OCI-LY1 (cell line): ENCODE measurements at regions not wholly inside any gene's neighbourhood (a gene's known extent, or its start where the extent isn't known, plus 50 kb on each side); places are given as distances from the start of the nearest gene placed in this dataset.
"Not testable (repeated sequence)": the region's sequence is repeated elsewhere in the genome, so short reads cannot be mapped to it uniquely, and the experiment has no call there.

Experiments
- H2AFZ ChIP-seq: fragments of 200-600 bp; sonication (generic), shearing (Covaris generic); 2 replicates; pipeline ENCODE4 v1.6.0; 2014; ENCODE audit warnings: antibody characterized with exemption, mild to moderate bottlenecking, low read length
- H3F3A ChIP-seq: fragments of 200-600 bp; sonication (generic), shearing (Covaris generic); 2 replicates; pipeline ENCODE4 v1.6.0; 2014; ENCODE audit warnings: mild to moderate bottlenecking, antibody characterized with exemption, low read length, moderate library complexity; ENCODE audit not compliant: insufficient read depth
- H3K27ac ChIP-seq: fragments of 200-600 bp; sonication (generic); 2 replicates; pipeline ENCODE4 v1.5.1; 2014; ENCODE audit warnings: low read length, mixed run types, mild to moderate bottlenecking, low read depth; ENCODE audit not compliant: poor library complexity, severe bottlenecking
- H3K27me3 ChIP-seq: fragments of 200-600 bp; sonication (generic); 2 replicates; pipeline ENCODE4 v1.6.0; 2014; ENCODE audit warnings: antibody characterized with exemption, mild to moderate bottlenecking, low read length, moderate library complexity; ENCODE audit not compliant: insufficient read depth
- H3K36me3 ChIP-seq: fragments of 200-600 bp; sonication (generic); 2 replicates; pipeline ENCODE4 v1.6.1; 2014; ENCODE audit warnings: mild to moderate bottlenecking, antibody characterized with exemption, low read length, moderate library complexity, mixed read lengths; ENCODE audit not compliant: insufficient read depth
- H3K4me1 ChIP-seq: fragments of 200-600 bp; sonication (generic); 2 replicates; pipeline ENCODE4 v1.5.1; 2014; ENCODE audit warnings: mild to moderate bottlenecking, low read length, moderate library complexity; ENCODE audit not compliant: insufficient read depth, severe bottlenecking
- H3K4me2 ChIP-seq: fragments of 200-600 bp; sonication (generic), shearing (Covaris generic); 2 replicates; pipeline ENCODE4 v1.6.1; 2014; ENCODE audit warnings: low read length
- H3K4me3 ChIP-seq: fragments of 200-600 bp; sonication (generic); 2 replicates; pipeline ENCODE4 v1.5.1; 2014; ENCODE audit warnings: low read length, low read depth, mild to moderate bottlenecking, mixed read lengths; ENCODE audit not compliant: poor library complexity, severe bottlenecking
- H3K79me2 ChIP-seq: fragments of 200-600 bp; shearing (Covaris generic); 2 replicates; pipeline ENCODE4 v1.6.1; 2016; ENCODE audit warnings: mixed run types, low read length, mixed read lengths; ENCODE audit not compliant: insufficient read depth
- H3K9ac ChIP-seq: fragments of 200-600 bp; sonication (generic), shearing (Covaris generic); 2 replicates; pipeline ENCODE4 v1.6.1; 2014; ENCODE audit warnings: mild to moderate bottlenecking, low read length, mixed read lengths
- H3K9me2 ChIP-seq: fragments of 200-600 bp; sonication (generic), shearing (Covaris generic); 2 replicates; pipeline ENCODE4 v1.6.1; 2014; ENCODE audit warnings: low read depth, mild to moderate bottlenecking, low read length, mixed read lengths
- H3K9me3 ChIP-seq: fragments of 200-600 bp; shearing (Covaris generic); 2 replicates; pipeline ENCODE4 v1.6.1; 2014; ENCODE audit warnings: low read length, mixed read lengths
- H4K20me1 ChIP-seq: fragments of 200-600 bp; sonication (generic), shearing (Covaris generic); 2 replicates; pipeline ENCODE4 v1.6.0; 2016; ENCODE audit warnings: mild to moderate bottlenecking, low read length; ENCODE audit not compliant: insufficient read depth
- EZH2 ChIP-seq: fragments of 200-600 bp; sonication (generic), shearing (Covaris generic); IDR thresholded peaks from 2 replicates; pipeline ENCODE4 v1.8.0; 2017; ENCODE audit warnings: borderline replicate concordance, mixed run types, mild to moderate bottlenecking, antibody characterized with exemption, low read length, moderate library complexity, mixed read lengths
- TF ChIP-seq, protein P1 (sequence below): fragments of 200-600 bp; sonication (generic), shearing (Covaris generic); IDR thresholded peaks from 2 replicates; pipeline ENCODE4 v1.5.1; 2017; ENCODE audit warnings: mild to moderate bottlenecking, antibody characterized with exemption, low read length, moderate library complexity, mixed read lengths

- Histone ChIP-seq H3K9ac (no peak overlapping the region), H3K36me3 (no peaks in the 10 kb centered on the region), H3K9me3 (no peaks in the 10 kb centered on the region), H3K4me1 (no peaks in the 10 kb centered on the region), H3K27me3 (no peaks in the 10 kb centered on the region), H4K20me1 (no peaks in the 10 kb centered on the region), H3K9me2 (no peaks in the 10 kb centered on the region), H2AFZ (no peak overlapping the region), H3K79me2 (no peaks in the 10 kb centered on the region), H3K4me3 (no peak overlapping the region), H3K4me2 (no peak overlapping the region), H3F3A (no peaks in the 10 kb centered on the region), H3K27ac (no peak overlapping the region)
- TF ChIP-seq EZH2 = no peak
- TF ChIP-seq, protein P1, sequence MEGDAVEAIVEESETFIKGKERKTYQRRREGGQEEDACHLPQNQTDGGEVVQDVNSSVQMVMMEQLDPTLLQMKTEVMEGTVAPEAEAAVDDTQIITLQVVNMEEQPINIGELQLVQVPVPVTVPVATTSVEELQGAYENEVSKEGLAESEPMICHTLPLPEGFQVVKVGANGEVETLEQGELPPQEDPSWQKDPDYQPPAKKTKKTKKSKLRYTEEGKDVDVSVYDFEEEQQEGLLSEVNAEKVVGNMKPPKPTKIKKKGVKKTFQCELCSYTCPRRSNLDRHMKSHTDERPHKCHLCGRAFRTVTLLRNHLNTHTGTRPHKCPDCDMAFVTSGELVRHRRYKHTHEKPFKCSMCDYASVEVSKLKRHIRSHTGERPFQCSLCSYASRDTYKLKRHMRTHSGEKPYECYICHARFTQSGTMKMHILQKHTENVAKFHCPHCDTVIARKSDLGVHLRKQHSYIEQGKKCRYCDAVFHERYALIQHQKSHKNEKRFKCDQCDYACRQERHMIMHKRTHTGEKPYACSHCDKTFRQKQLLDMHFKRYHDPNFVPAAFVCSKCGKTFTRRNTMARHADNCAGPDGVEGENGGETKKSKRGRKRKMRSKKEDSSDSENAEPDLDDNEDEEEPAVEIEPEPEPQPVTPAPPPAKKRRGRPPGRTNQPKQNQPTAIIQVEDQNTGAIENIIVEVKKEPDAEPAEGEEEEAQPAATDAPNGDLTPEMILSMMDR = no peak
These were observed 635.0 kb downstream of the QKI start for GRCh38 chr6:164049517-164049988.

DNA sequence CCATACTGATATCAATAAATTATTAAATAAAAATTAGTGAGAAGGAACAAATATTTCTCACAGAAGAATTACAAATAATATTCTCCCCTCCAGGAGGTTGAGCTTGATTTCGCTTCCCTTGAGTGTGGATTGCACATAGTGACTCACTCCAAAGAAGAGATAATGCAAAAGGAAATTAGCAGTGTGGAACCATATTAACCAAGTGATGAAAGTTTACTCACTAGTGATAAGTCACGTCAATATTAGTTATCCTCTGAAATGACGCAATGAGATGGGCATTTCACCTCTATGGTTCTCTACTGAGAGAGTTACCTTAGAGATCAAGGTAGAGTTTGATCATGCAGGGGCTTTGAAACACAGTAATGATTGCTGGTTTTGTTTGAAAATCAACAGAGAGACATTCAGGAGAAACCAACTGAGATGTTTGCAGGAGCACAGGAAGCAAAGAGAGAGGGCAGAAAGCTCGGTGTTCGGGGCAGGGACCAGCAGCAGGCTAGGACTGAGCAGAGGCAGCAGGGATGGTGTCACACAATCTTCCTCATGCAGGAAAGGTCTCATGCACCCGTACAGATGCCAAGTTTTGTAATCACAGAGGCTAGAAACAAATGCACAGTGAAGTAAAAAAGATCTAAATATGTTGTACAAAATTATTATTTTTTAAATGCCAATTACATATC lies 634.5 kb downstream of the QKI start:
- Histone ChIP-seq H3K36me3 (no peaks in the 10 kb centered on the region), H3K4me1 (no peaks in the 10 kb centered on the region), H3F3A (no peaks in the 10 kb centered on the region), H3K79me2 (no peaks in the 10 kb centered on the region), H3K9me2 (no peaks in the 10 kb centered on the region), H4K20me1 (no peaks in the 10 kb centered on the region), H3K9me3 (no peaks in the 10 kb centered on the region), H2AFZ (no peak overlapping the region), H3K4me3 (no peak overlapping the region), H3K9ac (no peak overlapping the region), H3K4me2 (no peak overlapping the region), H3K27ac (no peak overlapping the region), H3K27me3 (no peaks in the 10 kb centered on the region)
- TF ChIP-seq, protein P1 = no peak
- TF ChIP-seq EZH2 = no peak

- Histone ChIP-seq H4K20me1 (no peaks in the 10 kb centered on the region), H3K27ac (no peak overlapping the region), H3K4me3 (no peak overlapping the region)
These were observed 630.6 kb downstream of the QKI start for GRCh38 chr6:164045082-164045481.

GRCh38 chr6:164043656-164044055 lies 629.1 kb downstream of the QKI start:
- not testable (repeated sequence) for H3K36me3 ChIP-seq, H3F3A ChIP-seq, H3K4me2 ChIP-seq, H3K4me3 ChIP-seq, H2AFZ ChIP-seq, H3K9me3 ChIP-seq, H3K4me1 ChIP-seq, H3K9me2 ChIP-seq, H3K27ac ChIP-seq, H3K9ac ChIP-seq, H4K20me1 ChIP-seq, H3K79me2 ChIP-seq, H3K27me3 ChIP-seq

More at GRCh38 chr6:164045082-164045481, 630.6 kb downstream of the QKI start:
- Histone ChIP-seq H3K9me3 (no peaks in the 10 kb centered on the region), H3K36me3 (no peaks in the 10 kb centered on the region), H3K4me2 (no peak overlapping the region), H3K9ac (no peak overlapping the region), H3K4me1 (no peaks in the 10 kb centered on the region), H3F3A (no peaks in the 10 kb centered on the region), H3K79me2 (no peaks in the 10 kb centered on the region), H3K9me2 (no peaks in the 10 kb centered on the region), H3K27me3 (no peaks in the 10 kb centered on the region), H2AFZ (no peak overlapping the region)
- no peak for TF ChIP-seq EZH2
- TF ChIP-seq, protein P1 = no peak
